NCI-H128 (cell line): ENCODE measurements at regions not wholly inside any gene's neighbourhood (a gene's known extent, or its start where the extent isn't known, plus 50 kb on each side); places are given as distances from the start of the nearest gene placed in this dataset.

Source experiments
- DNase-seq: peaks from one replicate; lab custom pipeline; 2025; ENCODE audit not compliant: unreplicated experiment; lab: John Stamatoyannopoulos, UW

DNA sequence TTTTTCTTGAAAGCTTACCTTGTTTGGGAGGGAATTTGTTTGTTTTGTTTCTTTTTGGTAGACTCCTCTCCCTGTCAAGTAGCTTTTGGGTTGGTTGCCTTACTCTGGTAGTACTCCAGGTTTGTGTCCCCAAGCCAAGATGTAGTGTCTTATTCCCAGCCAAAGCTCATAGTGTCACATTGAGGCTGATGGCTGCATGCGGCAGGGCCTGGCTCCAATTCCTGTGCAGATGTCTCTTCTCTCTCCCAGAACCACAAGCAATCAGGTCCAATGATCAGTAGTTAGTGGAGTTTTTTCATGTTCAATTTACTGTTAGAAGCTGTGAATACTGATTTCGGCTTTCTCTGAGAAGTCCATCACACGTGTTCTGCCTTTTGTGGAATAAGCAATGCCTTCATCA is 221.1 kb upstream of the THBS1 start:
- no peak for DNase-seq

DNA sequence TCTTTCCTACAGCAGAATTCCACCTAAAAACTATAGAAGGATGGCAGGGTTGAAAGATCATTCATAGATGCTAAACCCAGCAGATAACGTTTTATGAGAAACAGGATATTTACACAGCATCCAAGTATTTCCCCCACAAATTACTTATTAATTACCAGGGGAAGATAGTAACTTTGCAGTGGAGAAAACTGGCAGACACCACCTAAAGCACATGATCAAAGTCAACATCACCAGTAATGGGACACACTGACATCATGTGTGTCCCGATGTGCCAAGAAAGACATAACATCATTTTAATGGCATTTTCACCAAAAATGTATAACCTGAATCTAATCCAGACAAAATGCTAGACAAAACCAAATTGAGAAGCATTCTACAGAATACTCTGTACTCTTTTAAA is 220.4 kb upstream of the THBS1 start:
- no peak for DNase-seq

DNA sequence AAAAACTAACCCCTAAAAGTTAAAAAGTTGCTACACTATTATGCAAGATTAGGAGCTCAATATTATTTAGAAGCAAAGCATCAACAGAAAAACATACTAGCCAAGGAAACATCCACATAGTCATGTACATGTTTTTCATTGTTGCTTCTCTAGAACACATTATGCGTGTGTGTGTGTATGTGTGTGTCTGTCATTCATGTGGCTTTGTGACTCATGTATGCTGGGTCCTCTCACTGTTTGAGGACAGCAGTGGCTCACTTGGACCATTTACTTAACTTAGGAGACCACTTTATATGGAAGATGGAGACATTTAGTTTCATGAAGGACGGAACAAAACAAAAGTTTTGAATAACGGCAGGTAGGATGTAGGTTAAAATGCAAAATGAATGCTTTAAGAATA is 219.4 kb upstream of the THBS1 start:
- DNase-seq = no peak

DNA sequence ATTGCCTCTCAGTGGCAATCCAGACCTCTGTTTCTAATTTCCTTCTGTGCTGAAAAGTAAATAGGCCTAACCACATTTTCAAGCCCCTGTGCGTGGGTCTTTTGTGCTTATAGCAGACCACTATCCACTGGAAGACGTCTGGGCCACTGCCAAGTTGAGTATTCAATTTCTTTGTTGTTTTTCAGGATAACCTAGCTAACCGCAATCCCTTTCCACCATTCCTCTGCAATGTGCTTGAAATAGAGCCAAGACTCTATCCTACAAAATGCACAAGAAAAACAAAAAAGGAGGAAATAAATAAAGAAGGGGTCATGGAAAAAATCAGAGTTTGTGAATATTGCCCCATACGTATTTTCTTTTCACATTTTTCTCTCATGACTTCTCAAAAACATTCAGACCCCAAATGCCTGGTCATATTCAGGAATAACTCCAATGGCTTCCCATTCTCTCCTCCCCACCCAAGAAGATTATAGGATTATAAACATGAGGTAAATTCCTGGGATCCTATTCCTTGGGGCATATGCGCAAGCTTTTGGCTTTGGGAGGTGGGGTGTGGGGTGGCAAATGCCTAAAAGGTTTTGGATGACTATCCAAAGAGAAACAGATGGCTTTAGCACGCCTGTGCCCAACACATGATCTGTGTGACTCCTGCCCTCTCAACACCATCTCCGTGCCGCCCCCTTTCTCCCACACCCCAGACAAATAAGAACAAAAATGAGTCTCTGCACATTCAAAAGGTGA is 217.9 kb upstream of the THBS1 start:
- peak; percentile 78 for DNase-seq

DNA sequence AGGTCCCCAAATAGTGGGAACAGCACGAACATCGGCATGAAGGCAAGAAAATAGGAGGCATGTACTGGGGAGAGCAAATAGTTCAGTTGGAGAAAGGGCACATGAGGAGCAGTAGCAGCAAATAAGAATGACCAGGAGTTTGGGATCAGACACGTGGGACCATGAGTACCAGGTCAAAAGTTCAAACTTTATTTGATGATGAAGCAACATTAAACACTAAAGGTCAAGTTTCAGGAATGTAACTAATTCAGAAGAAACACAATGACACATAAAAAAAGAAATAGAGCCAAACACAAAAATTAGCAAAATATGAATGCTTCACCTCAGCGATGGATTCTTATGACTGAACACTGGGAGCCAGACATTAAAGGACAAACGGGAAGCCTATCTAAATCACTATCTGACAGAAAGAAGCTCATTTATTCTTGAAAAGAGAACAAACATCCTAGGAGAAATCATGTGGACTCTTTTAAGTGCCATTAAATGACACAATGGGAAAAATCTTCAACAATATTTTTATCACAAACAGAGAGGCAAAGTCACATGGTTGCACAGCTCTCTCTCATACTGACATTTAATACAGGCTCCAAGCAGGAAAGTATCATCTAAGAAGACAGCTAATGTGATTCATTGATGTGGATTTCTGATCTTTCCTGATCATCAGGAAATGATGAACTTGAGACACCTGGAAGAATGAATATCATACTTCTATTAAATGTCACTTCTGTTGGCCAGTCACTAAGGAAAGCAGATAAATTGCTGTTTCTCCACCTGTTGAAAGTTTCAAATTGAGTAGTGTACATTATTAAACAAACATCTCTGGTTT is 216.9 kb upstream of the THBS1 start:
- DNase-seq = no peak

DNA sequence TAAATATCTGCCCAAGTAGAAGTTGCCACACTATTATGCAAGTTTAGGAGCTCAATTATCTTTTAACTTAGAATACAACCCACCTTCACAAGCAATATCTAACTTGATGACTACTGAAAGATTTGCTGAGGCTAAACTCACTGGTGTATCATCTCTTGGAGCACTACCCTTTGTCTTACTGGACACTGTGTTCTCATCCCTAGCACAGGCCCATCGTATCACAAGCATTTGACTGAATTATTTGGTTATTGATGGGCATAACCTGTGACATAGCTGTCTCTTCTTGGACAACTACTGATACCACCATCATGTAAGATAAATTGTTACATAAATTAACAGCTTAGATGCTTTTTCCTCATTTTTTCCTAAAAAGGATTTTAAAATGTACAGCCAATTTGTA is 216.2 kb upstream of the THBS1 start:
- DNase-seq = no peak

DNA sequence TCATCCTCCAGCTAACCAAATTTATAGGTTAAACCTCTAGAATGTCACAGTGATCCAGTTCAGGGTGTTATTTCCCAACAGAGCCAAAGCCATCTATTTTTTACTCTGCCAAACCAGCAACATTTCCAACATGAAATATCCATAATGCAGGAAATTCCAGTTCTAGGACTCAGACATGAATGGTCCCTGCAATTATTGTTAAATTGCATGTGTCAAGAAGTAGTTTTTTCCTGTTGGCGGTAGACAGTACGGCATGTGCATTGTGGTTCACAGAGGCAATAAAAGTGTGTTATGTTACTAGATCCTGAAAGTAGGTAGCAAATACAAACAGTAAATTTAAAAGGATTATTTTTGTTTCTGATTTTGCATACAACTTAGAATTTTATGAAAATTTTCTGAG is 215.7 kb upstream of the THBS1 start:
- DNase-seq = no peak

DNA sequence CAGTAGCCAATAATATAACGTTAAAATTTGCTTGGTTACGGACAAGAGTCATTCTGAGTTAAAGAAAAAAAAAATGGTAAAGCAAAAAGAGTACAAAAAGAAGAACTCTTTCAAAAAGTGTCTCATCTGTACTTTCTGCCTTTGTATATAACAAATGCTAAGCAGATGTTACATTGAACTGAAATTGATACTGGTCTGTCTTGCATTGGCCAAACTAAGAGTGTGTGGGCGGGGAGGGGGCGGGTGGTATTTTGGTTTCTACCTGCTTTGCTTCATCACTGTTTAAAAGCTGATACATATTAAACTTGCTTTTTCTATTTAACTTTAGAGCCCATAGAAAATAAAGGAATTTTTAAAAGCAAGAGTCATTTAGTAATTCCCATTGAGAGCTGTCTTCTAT is 215.0 kb upstream of the THBS1 start:
- no peak for DNase-seq

DNA sequence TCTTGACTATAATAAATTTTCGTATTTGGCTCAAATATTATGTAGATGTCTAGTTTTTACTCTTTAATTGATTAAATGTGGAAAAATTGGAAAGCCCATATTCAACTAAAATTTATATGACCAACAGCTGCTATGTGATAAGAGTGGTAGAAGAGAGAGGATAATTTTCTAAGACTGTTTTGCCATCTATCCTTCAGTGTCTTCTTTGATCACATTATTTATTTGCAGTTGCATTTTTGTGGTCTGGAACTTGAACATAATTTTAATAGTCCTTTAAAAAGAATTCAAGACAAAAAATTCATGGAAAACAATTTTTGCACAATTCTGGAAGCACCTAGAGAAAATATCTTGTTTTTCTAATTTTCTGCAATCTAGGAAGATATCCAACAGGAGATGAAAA is 213.3 kb upstream of the THBS1 start:
- no peak for DNase-seq

DNA sequence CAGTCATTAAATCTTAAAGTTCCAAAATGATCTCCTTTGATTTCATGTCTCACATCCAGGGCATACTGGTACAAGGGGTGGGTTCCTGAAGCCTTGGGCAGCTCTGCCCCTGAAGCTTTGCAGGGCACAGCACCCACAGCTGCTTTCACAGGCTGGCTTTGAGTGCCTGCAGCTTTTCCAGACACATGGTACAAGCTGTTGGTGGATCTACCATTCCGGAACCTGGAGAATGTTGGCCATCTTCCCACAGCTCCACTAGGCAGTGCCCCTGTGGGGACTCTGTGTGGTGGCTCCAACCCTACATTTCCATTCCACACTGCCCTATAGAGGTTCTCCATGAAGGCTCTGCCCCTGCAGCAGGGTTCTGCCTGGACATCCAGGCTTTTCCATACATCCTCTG is 211.1 kb upstream of the THBS1 start:
- DNase-seq = no peak

DNA sequence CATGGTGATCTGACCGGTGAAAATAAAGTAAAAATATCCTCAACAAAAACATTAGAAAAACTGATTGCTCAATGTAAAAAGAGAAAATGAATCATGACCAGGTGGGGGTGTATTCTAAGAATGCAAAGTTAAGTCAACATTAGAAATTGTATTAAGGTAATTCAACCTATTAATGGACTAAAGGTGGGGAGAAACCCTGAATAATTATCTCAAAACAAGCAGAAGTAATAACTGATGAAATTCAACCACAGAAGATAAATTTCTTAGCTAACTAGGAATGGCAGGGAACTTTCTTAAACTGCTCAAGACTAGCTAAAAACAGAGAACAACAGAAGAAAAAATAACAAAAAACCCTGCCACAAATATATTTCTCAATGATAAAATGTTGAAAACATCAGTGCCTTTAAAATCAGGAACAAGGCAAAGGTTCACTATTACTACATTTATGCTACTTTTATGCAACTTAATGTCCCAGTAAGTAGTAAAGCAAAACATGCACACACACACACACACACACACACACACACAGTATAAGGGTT is 204.4 kb upstream of the THBS1 start:
- DNase-seq = no peak

DNA sequence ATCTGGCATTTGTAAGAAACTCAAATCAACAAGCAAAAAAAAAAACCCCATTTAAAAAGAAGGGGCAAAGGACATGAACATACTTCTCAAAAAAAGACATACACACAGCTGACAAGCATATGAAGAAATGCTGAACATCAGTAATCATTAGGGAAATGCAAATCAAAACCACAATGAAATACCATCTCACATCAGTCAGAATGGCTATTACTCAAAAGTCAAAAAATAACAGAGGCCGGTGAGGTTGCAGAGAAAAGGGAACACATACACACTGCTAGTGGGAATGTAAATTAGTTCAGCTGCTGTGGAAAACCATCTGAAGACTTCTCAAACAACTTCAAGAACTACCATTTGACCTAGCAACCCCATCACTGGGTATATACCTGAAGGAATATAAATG is 199.4 kb upstream of the THBS1 start:
- DNase-seq = no peak

DNA sequence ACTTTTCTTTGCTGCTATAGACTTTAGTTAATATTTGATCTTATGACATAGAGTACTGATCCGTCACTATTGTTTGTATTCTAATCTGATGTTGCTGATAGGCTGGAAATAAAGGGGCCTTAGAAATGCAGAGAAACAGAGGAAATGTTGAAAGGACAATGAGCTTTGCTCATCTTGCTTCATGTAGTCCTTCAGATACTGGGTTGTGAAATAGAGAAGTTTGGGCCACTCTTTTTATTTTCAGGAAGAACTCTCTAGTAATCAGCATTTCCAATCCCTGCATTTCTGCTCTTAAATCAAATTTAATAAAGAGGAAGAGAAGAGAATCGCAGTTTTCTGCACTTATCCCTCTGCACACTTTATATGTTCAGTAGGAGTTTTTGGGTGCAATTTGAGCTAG is 192.8 kb upstream of the THBS1 start:
- no peak for DNase-seq

DNA sequence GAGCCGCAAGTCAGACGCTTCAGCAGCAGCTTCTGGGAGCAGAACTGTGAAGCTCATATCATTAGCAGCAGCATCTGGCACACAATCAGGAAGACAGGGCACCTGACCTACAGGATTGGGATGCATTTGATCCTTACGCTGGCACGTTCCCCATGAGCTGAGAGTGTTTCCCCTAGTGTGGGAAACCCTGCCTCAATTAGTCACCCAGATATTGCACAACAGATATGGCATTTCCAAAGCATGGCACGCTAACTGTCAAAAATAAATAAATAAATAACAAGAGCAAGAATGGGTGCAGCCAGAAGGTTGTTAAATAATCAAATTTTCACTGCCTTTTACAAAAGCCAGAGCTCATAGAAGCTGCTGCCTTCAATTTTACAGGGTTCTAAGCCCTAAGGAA is 189.6 kb upstream of the THBS1 start:
- no peak for DNase-seq

DNA sequence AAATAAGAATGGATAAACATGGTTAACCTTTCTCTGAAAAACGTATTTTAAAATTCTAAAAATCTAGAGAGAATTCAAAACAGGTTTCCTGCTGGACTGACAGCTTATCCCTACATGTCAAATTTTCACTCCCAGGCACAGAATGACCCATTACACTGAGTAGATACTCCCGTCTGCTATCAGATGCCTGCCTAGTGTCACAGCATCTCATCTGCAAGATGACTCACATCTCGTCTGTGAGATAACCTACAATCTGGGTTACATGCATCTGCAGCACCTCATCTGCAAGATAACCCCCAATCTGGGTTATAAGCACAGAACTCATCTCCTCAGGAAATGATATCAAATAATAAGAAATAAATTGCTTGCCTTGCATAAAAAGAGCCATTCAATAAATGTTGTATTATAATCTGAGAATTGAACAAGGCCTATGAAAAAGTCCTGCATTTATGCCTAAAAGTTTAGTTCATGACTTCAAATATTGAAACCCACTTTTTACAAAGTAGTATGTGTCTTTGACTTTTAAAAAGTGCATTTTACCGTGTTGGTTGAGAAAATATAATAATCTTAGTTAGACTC is 188.3 kb upstream of the THBS1 start:
- no peak for DNase-seq

DNA sequence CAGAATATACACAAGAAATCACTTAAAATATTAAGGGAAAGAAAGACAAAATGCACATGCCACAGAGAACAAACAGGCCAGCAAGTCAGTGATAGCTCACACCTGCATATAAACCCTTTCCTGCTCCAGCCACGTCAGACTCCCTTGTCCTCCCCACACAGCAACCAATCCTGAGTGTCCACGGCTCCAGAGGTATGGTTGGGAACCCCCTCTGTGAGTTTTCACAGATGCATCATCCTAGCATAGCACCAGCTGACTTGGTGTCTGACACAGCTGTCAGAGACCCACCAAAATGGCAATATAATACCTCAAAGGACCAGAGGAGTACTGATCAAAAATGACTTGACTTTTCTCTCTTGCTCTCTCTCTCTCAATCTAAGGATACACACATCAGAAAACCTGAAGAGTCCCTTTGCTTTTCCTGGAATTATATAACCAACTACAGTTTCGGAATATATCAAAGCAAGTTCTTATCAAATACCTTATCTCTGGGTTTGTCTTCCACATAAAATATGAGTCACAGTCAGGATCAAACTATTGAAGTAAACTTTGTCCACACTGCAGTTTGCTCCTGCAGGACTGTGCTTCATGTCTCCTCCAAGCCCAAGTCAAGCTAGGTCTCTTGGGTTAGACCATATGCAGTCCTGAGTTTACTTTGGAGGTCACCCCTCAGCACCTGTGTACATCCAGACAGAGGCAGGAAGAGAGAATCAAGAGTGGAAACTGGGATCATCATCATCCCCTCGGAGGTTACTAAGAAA is 187.1 kb upstream of the THBS1 start:
- no peak for DNase-seq

DNA sequence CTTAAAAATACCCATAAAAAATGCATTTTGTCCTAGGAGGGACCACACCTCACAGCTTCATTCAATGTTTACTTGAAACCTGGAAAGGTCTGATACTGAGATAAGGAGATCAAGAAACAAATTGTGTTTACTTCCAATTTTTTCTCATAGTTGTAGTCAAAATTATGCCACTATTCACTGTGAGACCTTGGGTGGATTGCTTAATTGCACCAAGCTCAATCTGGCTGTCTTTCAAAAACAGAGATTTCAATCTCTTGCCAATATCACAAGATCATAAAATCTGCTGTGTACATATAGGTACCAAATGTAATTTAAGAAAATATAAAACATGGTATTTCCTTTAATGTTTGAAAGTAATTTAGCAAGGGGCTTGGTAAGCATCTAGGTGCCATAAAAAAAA is 186.4 kb upstream of the THBS1 start:
- DNase-seq = no peak

DNA sequence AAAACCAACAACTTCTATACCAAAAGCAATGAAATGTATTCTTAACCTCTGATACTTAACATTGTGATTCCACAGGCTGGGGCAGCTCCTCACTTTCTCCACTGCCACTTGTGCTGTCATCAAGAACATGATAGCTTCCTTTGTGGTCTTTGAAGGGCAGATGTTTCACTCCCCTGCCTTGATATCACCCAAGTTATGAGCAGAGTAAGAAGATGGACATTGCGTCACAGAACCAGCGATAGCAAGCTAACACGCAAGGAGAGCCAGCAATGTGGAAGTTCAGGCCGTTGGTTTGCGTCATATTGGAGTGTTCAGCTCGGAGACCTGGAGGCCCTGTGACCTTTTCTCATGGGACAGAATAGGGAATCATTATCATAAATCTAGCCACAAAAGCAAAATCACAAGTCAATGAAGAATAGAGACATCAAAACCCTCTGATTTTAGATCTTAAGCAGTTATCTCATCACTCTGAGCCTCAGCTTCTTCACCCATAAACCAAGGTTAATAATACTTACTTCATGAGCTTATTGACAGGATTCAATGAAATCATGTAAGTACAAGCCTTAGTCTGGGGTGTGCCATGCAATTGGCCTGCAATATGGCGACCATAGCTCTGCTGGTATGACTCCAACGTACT is 183.8 kb upstream of the THBS1 start:
- no peak for DNase-seq

DNA sequence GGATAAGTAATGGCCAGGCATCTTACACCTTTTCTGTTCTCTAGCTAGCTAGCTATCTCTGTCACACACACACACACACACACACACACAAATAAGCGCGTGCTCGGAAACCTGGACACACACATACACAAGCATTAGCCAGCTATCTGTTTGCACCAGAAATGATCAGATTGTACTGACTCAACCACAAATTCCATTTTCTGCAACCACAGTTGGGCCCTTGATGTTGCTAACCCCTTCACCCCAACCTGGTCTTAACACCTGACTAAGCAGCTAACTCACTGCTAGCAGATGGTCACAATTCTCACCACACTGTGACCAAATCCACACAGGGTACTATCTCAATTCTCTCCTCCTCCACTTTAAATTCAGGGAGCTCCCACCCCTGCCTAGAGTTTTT is 183.0 kb upstream of the THBS1 start:
- no peak for DNase-seq

DNA sequence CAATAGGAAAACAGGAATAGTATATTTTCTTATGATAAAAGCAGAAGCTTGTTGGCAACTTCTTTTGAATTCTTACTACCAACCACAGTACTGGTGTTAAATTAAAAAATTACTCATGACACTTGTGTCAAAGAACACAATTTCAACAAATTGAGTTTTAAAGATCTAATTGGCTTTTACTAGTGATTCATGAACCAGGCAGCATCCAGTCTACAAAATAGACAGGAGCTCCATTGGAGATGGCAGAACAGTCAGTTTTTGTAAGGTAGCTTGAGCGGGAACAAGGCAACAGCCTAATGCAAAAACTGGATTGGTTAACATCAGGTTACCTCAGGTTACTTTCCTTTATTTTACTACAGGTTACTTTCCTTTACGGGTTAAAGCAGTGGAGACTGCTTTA is 181.3 kb upstream of the THBS1 start:
- DNase-seq = no peak

DNA sequence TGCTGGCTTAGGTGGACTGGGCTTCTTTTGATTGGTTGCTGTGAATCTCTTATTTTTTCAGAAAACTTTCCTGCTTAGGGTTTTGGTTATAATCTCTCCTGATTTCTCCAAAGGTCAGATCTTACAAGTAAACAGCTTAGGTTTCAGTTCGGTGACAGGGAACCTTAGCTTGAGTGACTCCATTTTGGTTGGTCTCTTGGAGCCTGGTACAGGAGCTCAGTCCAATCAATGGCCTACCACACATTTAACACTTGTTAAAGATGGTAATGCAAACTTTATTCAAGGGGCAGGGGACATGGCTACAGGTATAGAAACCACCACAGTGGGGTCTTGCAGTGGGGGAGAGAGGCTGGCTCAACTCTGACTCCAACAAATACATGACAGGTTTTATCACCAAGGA is 180.9 kb upstream of the THBS1 start:
- DNase-seq = no peak
